Putamen (tissue), 1 donor: ENCODE measurements at regions not wholly inside any gene's neighbourhood (a gene's known extent, or its start where the extent isn't known, plus 50 kb on each side); places are given as distances from the start of the nearest gene placed in this dataset.

Experiments used
- DNase-seq: peaks from one replicate; pipeline ENCODE4 v3.0.0-alpha.2; 2016; ENCODE audit warnings: low spot score

DNA sequence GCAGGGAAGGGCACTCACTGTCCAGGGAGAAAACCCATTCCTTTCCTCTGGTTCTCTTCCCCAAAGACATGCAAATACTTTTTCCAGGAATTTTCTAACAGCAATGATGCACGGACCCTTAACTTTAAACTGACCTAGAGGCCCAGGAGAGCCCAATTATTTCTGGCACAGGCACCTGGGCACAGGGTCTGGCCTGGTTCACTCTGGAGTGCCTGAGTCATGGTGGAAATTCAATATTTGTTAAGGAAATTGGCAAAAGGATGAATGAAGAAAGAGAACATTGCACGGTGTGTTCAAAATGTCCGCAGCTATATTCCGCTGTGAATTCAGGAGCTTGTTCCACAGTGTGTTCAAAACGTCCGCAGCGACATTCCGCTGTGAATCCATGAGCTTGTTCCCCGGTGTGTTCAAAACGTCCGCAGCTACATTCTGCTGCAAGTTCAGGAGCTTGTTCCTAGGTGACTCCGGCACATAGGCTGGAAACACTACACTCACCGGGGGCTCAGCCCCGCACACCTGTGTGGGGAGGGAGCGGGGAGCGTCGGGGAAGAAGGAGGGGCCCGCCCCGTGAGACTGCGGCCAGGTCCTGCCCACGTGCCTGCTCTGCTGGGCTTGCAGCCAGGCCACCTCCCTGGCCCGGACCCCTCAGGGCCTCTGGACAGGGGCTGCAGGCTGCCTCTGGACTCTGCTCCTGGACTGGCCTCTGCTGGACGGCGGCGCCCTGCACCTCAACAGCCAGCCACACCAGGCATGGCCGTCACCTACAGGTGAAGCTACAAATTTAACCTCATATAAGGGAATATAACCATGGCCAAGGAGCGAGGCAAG, 72.0 kb upstream of the FAM20C start:
- DNase-seq, result no peak

DNA sequence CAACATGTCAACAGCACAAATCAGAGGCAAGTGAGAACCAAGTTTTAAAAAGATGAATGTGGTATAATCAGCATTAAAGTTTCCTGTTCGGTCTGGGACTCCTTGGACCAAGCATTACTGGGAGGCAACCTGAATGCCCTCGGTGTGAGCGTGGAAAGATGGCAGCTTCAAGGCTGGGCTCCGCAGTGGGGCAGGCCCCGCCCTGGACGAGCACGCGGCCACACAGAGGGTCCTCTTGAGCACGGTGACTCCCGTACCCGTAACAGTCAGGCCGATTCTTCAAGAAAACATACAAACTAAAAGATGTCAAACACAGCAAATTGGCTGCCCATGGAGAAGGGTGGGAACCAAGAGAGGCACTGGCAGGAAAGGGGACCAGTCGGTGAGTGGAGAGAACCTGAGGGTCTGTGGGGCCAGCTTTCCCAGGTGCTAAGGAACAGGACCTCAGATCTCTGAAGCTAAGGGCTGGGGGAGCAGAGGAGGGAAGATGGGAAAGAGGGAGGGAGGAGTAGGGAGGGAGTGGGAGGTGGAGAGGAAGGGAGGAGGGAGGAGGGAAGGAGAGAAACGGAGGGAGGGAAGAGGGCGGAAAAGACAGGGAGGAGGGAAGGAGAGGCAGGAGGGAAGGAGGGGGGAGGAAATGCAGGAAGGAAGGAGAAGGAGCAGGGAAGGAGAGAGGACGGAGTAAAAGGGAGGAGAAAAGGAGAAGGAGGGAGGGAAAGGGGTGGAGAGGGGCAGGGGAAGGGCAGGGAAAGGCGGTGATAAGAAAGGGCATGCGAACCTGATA, 71.2 kb upstream of the FAM20C start:
- DNase-seq, result no peak

DNA sequence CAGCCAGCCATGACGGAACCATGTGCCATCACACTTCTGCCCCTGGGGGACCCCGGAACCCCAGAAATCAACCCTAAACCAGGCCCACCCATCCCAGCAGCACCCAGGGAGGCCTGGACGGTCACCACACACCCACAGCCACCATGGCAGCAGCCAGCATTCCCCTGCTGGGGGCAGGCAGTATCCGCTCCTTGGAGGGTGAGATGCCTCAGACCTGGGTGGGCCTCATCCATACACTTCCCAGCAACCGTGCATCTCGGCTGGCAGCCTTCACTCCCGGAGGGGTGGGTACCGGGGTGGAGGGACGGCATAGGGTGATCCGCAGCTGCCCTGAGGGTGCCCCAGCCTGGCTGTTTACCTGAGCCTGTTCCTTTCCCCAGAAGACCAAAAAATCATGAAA, 69.1 kb upstream of the FAM20C start:
- DNase-seq, result no peak

DNA sequence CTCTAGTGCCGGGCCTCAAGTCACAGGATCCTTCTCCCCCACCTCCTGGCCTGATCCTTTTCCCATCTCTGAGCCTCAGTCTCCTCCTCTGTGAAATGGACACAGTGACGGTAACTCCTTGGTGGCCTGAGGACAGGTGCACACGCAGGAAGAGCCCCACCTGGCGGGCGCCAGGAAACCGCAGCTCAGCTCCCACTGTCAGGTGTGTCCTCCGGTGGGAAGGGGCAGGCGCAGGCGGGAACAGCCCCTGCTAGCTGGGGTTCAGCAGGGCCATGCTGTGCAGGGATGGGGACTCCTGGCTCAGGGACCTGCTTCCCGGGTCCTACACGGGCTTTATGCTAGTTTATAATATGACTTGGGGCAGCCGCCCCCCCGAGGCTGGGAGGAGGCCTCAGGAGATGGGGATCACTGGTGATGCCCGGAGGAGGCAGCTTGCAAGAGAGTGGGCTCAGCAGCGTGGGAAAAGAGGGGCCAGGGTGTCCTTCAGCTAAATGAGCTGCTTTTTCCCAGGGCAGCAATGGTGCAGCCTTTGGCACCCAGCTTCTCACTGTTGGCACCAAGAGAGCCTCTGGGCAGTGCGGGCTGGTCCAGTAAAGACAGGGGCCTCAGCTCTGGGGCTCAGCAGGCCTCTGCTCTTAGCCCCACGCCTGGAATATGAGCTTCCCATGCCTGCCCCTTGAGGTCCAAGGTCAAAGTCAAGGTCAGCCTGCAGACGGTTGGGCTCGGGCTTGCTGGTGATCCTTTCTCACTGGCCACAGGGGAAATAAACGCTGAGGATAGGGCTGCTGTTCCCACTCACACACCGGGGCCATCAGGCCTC, 68.0 kb upstream of the FAM20C start:
- no peak for DNase-seq

DNA sequence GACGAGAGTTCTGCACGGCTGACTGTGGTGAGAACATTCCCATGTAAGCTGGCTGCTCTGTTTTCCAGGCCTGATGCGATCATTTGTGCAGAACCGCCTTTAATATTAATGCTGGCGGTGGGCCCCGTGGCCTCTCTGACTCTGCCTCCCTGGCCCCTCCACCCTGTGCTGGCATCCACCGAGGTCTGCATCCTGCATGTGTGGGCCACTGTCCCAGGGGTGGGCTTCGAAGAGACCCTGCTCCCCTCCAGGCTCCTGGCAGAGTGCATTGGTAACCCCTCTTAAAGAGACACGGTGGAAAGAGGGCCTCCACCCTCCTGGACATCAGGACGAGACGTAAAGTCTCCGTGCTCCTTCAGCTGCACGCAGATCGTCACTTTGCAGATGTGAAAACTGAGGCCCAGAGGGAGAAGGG, 67.3 kb upstream of the FAM20C start:
- DNase-seq, result no peak

DNA sequence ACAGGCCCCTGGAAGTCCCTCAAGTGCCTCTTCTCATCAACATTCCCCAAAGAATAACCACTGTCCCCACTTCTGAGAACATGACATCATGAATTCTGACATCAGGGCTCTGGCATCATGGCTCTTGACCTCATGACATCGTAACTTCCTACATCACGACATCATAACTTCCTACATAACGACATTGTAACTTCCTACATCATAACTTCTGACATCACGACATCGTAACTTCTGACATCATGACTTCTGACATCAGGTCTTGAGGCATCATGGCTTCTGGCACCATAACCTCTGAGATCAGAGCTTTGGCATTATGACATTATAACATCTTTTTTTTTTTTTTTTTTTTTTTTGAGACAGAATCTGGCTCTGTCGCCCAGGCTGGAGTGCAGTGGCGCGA, 66.7 kb upstream of the FAM20C start:
- no peak for DNase-seq

DNA sequence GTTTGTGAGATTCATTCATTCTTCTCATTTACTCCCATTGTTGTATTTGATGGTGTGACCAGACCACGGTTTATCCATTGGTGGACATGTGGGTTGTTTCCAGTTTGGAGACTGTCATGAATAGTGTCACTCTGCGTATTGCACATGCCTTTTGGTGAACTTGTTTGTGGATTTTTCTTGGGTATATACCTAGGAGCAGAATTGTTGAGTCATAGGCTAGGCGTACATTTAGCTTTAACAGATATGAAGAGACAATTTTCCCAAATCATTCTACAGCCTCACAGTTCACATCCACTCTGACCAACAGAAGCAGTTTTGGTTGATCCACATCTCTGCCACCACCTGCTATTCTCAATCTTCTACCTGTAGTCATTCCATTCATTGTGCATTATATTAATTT, 66.0 kb upstream of the FAM20C start:
- DNase-seq, result no peak

DNA sequence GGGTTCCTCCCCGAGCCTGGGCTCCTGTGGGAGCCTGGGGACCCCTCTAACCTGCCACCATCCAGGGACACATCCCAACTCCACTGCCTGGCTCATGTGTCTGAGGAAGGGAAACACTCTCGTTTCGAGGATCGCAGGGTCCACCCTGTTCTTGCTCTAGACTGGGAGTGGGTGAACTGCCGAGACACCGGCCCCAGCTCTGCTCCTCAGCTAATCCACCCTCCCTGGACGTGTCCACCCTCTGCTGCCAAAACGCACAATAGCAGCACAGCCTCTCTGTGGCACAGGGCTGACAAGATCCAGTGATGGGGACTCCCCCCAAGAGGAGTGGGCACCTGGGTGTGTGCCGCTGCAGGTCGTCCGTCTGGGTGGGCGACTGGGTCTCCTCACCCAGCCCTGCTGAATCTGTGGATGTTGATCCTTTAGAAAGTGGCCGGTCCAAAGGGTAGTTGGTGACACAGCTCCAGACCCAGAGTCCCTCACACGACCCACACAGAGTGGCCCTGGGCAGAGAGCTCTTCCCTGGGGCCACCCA, 65.2 kb upstream of the FAM20C start:
- DNase-seq, result no peak

DNA sequence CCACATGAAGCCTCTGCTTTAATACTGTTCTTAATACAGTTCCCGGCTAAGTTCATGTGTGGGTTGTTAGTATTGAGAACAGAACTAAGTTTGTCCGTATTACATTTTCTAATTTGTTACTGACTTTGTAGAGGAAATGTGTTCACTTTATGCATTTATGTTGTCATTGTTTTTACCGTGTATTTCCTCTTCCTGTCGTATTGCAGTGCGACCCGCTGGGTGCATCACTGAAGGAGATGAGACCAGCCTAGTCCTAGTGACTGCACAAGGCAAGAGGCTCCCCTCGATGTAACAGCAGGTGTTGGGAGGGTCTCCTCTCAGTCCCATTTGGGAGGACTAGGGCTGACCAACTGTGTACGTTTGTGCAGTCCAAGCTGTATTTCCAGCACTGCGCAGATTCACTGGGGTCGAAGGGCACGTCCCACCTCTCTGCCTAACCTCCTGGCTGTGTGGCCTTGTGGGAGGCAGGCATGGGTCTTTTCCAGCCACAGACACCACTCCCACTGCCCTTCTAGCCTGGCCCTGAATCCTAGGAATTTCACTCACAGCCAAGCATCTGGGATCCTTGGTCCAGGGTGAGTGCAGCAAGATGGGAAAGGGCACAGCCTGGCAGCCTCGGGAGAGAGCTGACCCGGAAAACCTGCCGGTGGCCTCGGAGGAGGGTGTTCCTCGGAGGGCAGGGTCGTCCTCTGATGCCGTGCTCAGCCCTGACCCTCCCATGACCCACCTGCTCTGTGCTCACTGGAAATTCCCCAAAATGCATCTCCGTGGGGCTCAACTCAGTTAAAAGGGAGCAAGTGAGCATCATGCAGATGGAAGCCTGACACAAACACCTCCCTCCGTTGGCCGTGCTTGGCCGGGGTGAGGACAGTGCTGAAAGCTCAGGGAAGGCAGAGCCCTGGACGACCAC, 63.9 kb upstream of the FAM20C start:
- DNase-seq, result no peak

DNA sequence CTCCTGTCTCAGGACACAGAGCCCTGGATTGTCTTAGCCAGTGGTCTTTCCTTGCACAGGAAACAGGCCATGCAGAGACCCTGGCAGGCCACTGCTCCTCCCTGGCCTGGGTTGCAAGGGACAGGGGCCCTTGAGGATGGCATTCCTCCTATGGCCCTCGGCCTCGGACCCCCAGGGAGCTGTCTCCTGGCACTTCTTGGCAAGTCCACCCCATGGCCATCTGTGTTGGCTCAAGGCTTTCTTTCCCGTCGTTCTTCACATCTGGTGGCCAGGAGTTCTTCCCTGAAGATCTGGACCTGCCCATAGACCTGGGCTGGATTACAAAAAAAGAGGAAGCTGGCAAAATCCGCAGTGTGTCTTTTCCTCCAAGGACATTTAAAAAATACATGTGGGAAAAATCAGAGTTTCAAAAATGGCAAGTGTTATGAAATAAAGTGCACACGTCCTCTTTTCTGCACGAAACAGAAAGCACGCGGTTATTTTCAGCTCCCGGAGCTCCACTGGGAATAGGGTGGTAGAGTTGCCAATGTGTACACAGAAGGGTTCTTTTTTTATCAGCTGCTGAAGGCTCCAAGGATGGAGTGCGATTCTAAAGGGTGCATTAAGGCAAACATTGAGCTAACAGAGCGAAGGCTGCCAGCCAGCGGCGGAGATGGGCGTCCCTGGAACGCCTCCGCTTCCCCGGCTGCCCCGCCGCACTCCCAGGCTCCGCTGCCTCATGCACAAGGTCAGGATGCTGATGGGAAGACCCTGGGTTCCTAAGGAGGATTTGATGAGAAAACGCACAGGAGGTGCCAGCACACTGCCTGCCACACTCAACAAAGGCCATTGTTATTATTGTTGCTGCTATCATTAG, 62.8 kb upstream of the FAM20C start:
- peak; percentile 81 for DNase-seq

DNA sequence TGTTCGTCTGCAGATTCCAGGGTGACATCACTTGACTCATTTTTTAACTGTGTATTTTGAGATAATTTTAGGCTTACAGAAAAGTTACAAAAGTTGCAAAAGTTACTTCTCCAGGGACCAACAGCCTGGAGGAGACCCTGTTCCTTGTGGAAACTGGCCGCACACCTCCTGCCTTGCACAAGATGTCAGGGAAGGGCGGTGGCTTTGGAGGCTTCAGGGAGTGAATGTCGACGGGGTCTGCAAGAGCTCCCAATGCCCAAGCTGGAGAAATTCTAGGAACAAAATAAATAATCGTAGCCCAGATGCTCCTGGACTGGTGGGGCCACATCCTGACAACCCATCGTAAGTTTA, 62.2 kb upstream of the FAM20C start:
- no peak for DNase-seq

DNA sequence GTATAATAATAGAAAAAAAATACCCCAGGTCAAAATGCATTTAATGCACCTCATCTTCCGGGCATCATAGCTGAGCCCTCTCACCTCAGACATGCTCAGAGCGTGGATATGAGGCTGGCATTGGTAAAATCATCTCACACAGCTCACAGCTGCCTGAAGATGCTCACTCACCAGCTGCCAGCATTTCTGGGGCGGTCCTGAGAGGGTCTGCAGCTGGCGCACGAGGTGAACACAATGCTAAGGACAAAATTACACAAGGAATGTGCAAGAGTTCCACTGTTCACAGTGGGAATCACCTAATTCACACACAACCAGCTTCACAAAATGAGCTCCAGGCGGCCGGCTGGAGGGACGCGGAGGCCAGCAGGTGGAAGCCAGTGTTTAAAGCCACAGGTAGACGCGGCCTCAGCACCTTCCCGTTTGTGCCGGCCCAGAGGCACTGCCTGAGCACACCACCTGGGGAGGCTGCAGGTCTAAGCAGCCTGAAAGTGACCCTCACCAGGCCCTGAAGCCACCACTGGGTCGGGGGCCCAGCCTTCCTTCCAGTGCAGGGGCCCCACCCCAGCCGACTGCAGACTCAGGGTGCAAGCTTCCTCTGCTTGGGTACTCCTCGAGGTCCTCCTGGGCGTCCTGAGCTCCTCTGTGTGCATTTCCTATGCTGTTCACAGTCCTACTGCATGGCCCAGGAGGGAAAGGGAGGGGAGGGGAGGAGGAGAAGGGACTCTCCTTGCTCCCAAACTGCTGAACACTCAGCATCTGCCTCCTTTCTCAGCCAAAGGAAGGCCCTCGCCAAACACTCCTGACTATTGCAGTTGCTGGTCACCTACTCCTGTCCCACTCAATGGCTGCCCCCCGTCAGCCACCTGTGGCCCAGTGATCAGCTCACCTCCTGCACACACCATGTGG, 61.2 kb upstream of the FAM20C start:
- no peak for DNase-seq

DNA sequence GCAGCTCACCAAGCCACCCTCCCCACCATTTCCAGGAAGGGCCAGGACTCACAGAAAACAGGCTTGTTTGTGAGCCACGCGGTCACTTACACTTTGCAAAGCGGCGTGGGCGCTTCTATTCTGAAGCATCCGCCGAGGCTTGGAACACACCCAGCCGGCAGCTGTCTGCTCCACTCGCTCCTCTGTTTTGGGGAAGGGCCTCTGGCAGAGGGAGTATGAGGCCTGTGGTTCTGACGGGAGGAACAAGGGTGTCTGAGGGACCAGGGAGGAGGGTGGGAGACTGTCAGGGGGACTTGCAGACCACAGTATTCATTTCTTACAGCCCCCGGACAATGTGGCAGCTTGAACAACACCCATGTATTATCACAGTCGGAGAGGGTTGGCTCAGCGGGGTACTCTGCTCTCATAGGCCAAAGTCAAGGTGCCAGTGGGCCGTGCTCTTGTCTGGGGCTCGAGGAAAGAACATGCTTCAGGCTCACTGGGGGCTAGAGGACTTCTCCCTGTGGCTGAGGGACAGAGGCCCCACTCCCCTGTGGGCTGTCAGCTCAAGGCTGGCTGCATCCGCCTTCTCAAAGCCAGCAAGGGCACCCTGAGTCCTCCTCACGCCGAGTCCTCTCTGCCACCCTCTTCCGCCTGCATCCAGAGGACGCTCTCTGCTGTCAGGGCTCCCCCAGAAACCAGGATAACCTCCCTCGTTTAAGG, 60.4 kb upstream of the FAM20C start:
- DNase-seq, result no peak

DNA sequence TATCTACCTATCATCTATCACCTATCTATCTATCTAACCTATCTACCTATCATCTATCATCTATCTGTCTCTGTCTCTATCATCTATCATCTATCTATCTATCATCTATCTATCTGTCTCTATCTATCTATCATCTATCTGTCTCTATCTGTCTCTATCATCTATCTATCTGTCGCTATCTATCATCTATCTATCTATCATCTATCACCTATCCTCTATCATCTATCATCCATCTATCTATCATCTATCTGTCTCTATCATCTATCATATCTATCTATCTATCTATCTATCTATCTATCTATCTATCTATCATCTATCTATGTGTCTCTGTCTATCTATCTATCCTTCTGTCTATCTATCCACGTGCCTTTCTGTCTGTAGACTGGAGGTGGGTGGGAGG, 59.5 kb upstream of the FAM20C start:
- no peak for DNase-seq

DNA sequence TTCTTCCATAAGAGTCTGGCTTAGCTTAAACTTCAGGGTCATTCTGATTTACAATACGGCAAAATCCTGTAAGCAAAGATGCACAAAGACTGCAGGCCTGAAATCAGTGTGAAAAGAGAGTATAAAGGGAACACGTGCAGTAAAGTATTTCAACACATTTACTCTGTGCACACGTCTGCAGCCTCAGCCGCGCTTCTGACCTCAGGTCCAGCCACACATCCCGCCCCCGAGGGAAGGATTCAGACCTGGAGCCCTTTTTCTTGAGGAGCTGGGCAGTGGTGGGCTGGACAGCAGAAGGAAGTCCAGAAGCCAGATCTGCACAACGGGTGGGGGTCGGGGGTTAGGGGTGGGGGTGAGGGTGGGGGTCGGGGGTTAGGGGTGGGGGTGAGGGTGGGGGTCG, 58.9 kb upstream of the FAM20C start:
- DNase-seq, result no peak

DNA sequence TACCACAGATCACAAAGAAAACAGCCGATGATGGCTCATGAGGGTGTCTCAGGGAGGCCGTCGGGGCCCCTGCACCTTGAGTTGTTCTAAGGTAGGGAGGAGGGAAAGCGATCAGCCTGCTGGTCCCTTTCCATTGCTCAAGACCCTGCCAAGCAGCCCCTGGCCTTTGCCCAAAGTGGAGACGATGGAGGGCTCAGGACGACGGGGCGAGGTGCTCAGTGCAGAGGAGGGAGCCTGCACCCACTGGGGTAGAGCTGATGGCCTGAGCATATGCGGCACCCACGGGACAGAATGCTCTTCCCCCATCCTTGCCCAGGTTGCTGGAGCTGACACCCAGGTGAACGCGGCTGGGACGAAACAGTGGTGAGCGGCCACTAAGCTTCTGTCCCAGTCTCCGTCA, 58.3 kb upstream of the FAM20C start:
- DNase-seq, result no peak

DNA sequence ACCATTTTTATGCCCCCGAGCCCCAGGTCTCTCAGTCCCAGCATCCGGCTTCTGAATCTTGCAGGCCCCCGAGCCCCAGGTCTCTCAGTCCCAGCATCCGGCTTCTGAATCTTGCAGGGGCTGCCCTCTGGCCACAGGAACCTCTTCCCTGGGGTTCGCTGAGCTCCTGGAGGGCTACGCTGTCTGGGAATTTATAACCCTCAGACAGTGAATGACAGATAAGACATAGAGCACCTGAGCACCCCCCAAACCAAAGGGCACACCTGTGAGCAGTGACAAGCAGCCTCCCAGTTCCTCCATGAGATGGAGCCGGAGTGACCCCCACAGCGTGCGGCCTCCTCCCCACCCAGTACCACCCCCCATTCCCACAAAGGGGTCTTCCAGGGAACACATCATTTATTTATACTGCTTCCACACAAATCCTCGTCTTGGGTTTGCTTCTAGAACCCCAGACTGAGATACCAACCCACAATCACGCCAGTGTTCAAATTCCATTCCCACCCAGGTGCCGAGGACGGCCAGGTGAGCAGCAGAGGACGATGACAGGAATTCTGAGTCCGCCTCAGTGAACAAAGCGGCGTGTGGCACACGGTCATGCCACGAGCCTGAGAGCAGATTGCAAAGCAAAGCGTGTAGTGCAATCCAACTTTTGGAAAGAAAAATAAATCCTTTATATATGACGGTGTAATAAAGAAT, 57.7 kb upstream of the FAM20C start:
- DNase-seq, result no peak

DNA sequence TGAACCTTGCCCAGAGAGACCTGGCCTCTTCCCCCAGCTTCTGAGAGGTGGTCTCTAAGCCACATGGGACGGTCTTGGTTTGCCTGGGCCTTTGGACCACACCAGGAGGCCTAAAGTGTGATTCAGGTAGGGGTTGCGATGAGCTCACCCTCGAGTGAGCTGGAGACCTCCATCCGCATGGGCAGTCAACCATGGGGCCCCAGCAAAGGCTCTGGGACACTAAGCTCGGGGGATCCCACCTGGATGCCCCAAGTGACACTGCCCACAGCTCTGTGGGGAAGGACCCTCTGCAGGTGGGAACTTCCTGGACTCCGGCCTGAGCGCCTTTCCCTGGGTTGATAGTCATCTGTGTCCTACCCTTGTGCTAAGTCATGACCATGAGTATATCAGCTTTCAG, 57.1 kb upstream of the FAM20C start:
- DNase-seq, result no peak
